Prostate gland (tissue), 2 donors: ENCODE measurements at regions not wholly inside any gene's neighbourhood (a gene's known extent, or its start where the extent isn't known, plus 50 kb on each side); places are given as distances from the start of the nearest gene placed in this dataset.

ENCODE experiments used
- DNase-seq: peaks from one replicate; pipeline ENCODE4 v3.0.0-alpha.2; 2019; ENCODE audit warnings: low spot score
- H3K27ac ChIP-seq, 2 donors: fragments of 200-600 bp; sonication (generic); 2 replicates each; pipeline ENCODE4 v1.5.1; 2017 to 2019
- H3K27me3 ChIP-seq: fragments of 200-600 bp; sonication (generic); replicated peaks from 2 replicates; pipeline ENCODE4 v1.5.1; 2019; ENCODE audit not compliant: insufficient read depth
- H3K36me3 ChIP-seq, 2 donors: fragments of 200-600 bp; sonication (generic); 1 replicate in 1 of 2; 2 replicates in 1 of 2; pipeline versions ENCODE4 v1.5.1 to v1.8.1; 2017 to 2019
- H3K4me1 ChIP-seq: fragments of 200-600 bp; sonication (generic); replicated peaks from 2 replicates; pipeline ENCODE4 v1.5.1; 2019
- H3K4me3 ChIP-seq, 2 donors: fragments of 200-600 bp; sonication (generic); 2 replicates each; pipeline ENCODE4 v1.5.1; 2017 to 2019
- H3K9me3 ChIP-seq: fragments of 200-600 bp; sonication (generic); 2 replicates; pipeline ENCODE4 v1.5.1; 2017
- CTCF ChIP-seq, 4 experiments: fragments of 200-600 bp in 2 of 4; fragments of 450-650 bp in 2 of 4; sonication (generic) in 2 of 4; IDR thresholded peaks; 1 replicate in 3 of 4; 2 replicates in 1 of 4; pipeline ENCODE4 v1.5.1; 2016 to 2019; ENCODE audit warnings: antibody characterized with exemption in 4 of 4, mild to moderate bottlenecking in 2 of 4, moderate library complexity in 2 of 4
- POLR2A ChIP-seq: fragments of 450-650 bp; IDR thresholded peaks from one replicate; pipeline ENCODE4 v1.6.1; 2016; ENCODE audit warnings: antibody characterized with exemption, mild to moderate bottlenecking
- POLR2AphosphoS5 ChIP-seq: sonication (generic); formaldehyde crosslinking; IDR thresholded peaks from one replicate; pipeline ENCODE4 v1.6.1; 2017; ENCODE audit warnings: antibody characterized with exemption
- WGBS: methylation state at CpG from one replicate; pipeline ENCODE4 v1.1.5; 2018; 5-methylcytosine and 5-hydroxymethylcytosine counted together
- intact Hi-C: fragments of 100-400 bp; cut with DNase I; formaldehyde crosslinking; loops from one replicate; pipeline ENCODE4 v1.14.2; 2022

- Histone ChIP-seq H3K27me3 (no peaks in the 10 kb centered on the region), H3K36me3 (no peaks in the 10 kb centered on the region), H3K4me1 (no peaks in the 10 kb centered on the region), H3K4me3 (no peak overlapping the region), H3K27ac (no peak overlapping the region), H3K9me3 (no peaks in the 10 kb centered on the region)
- TF ChIP-seq POLR2A (no peak), CTCF (IDR thresholded peaks at IDR 0.05) (no peak), POLR2AphosphoS5 (no peak)
- intact Hi-C loops: no loop called here
- DNase-seq: no peak
- WGBS: 60% methylated on average over 4 of the region's 4 CpGs
Measured at GRCh38 chr1:108082738-108083562, 117.2 kb downstream of the SLC25A24 start.

DNA sequence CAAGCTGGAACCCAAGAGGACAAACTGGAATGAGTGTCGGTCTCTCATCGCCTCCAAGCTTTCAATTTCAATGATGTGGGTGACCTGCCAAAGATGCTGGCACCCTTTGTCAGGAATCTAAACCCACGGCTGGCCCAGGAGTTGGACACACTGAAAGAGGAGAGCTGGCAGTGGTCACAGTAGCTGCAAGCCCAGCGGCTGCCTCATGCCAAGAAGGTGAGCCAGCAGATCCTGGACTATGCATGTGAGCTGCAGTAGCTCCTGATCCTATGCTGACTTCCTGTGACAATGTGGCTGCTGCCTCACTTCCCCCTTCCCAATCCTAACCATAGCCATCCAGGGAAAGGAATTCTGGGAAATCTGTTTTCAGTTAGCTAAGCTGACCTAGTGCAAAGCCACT, 117.0 kb upstream of the VAV3 start:
- 70% methylated on average over 4 of the region's 4 CpGs for WGBS
- intact Hi-C loops: no loop called here
- no peaks in the 10 kb centered on the region for H3K27me3 ChIP-seq
- no peaks in the 10 kb centered on the region for H3K9me3 ChIP-seq
- no peaks in the 10 kb centered on the region for H3K4me1 ChIP-seq
- H3K4me3 ChIP-seq: no peak overlapping the region
- TF ChIP-seq CTCF (IDR thresholded peaks at IDR 0.05) (no peak), POLR2AphosphoS5 (no peak), POLR2A (no peak)
- H3K27ac ChIP-seq: no peak overlapping the region
- no peak for DNase-seq
- no peaks in the 10 kb centered on the region for H3K36me3 ChIP-seq

GRCh38 chr1:108080448-108080847, 115.5 kb upstream of the VAV3 start:
- H3K36me3 ChIP-seq: no peaks in the 10 kb centered on the region
- H3K27me3 ChIP-seq: no peaks in the 10 kb centered on the region
- no peaks in the 10 kb centered on the region for H3K9me3 ChIP-seq
- no peak for TF ChIP-seq CTCF (IDR thresholded peaks at IDR 0.05)
- no peak for TF ChIP-seq POLR2AphosphoS5
- TF ChIP-seq POLR2A: no peak
- no peak for DNase-seq
- no peak overlapping the region for H3K4me3 ChIP-seq
- no peaks in the 10 kb centered on the region for H3K4me1 ChIP-seq
- intact Hi-C loops: no loop called here
- H3K27ac ChIP-seq: no peak overlapping the region

- 52% methylated on average over 6 of the region's 6 CpGs for WGBS
- no peaks in the 10 kb centered on the region for H3K36me3 ChIP-seq
- no peak overlapping the region for H3K27ac ChIP-seq
- H3K9me3 ChIP-seq: no peaks in the 10 kb centered on the region
- H3K4me3 ChIP-seq: no peak overlapping the region
- no peak for DNase-seq
- intact Hi-C loops: no loop called here
- TF ChIP-seq CTCF (IDR thresholded peaks at IDR 0.05) (no peak), POLR2AphosphoS5 (no peak), POLR2A (no peak)
- H3K4me1 ChIP-seq: no peaks in the 10 kb centered on the region
- H3K27me3 ChIP-seq: no peaks in the 10 kb centered on the region
Measured at GRCh38 chr1:108079440-108080025, 114.6 kb upstream of the VAV3 start.

GRCh38 chr1:108077991-108078390, 113.0 kb upstream of the VAV3 start:
- H3K27ac ChIP-seq: no peak overlapping the region
- H3K4me3 ChIP-seq: no peak overlapping the region
- no peaks in the 10 kb centered on the region for H3K9me3 ChIP-seq
- 85% methylated on average over 2 of the region's 2 CpGs for WGBS
- H3K36me3 ChIP-seq: no peaks in the 10 kb centered on the region
- intact Hi-C loops: no loop called here
- no peak for DNase-seq
- no peaks in the 10 kb centered on the region for H3K4me1 ChIP-seq
- H3K27me3 ChIP-seq: no peaks in the 10 kb centered on the region
- no peak for TF ChIP-seq CTCF (IDR thresholded peaks at IDR 0.05)
- TF ChIP-seq POLR2A: no peak
- TF ChIP-seq POLR2AphosphoS5: no peak
